Prostate gland (tissue), 2 donors: ENCODE measurements at regions not wholly inside any gene's neighbourhood (a gene's known extent, or its start where the extent isn't known, plus 50 kb on each side); places are given as distances from the start of the nearest gene placed in this dataset.

Source experiments
- POLR2A ChIP-seq: fragments of 450-650 bp; IDR thresholded peaks from one replicate; pipeline ENCODE4 v1.6.1; 2016; ENCODE audit warnings: antibody characterized with exemption, mild to moderate bottlenecking
- TF ChIP-seq, protein P1 (sequence below), 4 experiments: fragments of 200-600 bp in 2 of 4; fragments of 450-650 bp in 2 of 4; sonication (generic) in 2 of 4; IDR thresholded peaks; 1 replicate in 3 of 4; 2 replicates in 1 of 4; pipeline ENCODE4 v1.5.1; 2016 to 2019; ENCODE audit warnings: antibody characterized with exemption in 4 of 4, mild to moderate bottlenecking in 2 of 4, moderate library complexity in 2 of 4

DNA sequence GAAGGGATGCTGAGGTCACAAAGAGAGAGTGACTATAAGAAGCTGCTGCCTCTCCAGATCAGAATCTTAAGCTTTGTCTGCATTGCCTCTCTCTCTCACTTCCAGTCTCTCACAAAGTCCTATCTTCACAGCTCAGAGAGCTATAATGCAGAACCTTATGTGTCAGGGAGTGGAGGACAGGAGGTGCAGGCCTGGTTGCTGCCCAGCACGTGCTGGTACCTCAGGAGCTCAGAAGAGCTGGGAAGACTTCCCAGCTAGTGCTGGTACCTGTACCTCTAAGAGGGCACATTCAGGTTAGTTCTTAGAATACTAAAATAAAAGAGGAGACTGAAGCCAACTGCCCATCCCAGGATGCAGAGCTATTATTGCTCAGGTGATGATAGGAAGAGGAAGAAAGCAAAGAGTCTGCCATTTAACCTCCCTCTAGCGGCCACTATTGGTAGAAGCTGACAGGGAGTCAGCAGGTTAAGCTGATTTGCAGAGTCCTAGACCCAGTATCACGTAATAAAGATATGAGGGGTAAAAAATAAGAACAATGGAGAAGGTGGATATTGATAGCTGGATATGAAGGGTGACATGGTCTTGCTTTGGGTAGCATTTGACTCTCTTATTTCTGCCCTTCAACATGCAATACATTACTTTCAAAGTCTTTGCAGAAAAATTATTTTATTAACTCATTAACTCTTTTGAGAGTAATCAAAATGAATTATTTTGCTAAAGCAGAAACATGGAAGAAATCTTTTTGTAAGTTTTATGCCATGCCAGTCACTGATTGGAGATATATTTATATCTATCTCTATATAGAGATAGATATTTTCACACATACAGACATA, 138.1 kb upstream of the HMCN1 start:
- TF ChIP-seq, protein P1, sequence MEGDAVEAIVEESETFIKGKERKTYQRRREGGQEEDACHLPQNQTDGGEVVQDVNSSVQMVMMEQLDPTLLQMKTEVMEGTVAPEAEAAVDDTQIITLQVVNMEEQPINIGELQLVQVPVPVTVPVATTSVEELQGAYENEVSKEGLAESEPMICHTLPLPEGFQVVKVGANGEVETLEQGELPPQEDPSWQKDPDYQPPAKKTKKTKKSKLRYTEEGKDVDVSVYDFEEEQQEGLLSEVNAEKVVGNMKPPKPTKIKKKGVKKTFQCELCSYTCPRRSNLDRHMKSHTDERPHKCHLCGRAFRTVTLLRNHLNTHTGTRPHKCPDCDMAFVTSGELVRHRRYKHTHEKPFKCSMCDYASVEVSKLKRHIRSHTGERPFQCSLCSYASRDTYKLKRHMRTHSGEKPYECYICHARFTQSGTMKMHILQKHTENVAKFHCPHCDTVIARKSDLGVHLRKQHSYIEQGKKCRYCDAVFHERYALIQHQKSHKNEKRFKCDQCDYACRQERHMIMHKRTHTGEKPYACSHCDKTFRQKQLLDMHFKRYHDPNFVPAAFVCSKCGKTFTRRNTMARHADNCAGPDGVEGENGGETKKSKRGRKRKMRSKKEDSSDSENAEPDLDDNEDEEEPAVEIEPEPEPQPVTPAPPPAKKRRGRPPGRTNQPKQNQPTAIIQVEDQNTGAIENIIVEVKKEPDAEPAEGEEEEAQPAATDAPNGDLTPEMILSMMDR (IDR thresholded peaks at IDR 0.05), result peak in 2 of 4 experiments; percentile 20 to 26
- no peak for TF ChIP-seq POLR2A
